Tibial nerve (tissue), 3 donors: ENCODE measurements at regions not wholly inside any gene's neighbourhood (a gene's known extent, or its start where the extent isn't known, plus 50 kb on each side); places are given as distances from the start of the nearest gene placed in this dataset.

Experiments used
- POLR2A ChIP-seq, 2 donors: fragments of 450-650 bp; IDR thresholded peaks; one replicate each; pipeline ENCODE4 v1.6.1; 2017; ENCODE audit warnings: antibody characterized with exemption in 2 of 2, mild to moderate bottlenecking in 2 of 2, moderate library complexity in 2 of 2
- TF ChIP-seq, protein P1 (sequence below), 5 experiments: fragments of 200-600 bp in 3 of 5; fragments of 450-650 bp in 2 of 5; sonication (generic) in 3 of 5; IDR thresholded peaks; one replicate each; pipeline ENCODE4 v1.5.1; 2016 to 2019; ENCODE audit warnings: antibody characterized with exemption in 5 of 5, mild to moderate bottlenecking in 3 of 5, moderate library complexity in 2 of 5

DNA sequence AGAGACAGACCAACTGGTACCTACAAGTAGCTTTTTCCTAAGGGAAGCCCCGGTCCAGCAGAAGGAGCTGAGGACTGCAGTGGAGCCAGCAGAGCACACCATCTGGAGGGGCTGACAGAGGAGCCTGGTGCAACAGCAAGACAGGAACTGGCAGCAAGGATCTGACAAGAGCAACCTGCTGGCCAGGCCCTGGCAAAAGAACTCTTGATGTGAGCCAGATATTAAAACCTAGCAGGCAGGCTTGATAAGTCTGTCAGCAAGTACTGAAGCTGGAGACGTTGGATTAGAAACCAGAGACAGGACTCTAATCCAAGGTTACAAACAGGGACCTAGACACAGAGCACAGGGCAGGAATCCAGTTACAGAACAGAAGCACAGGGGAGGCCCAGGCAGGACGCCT, 260.7 kb upstream of the MGAT5 start:
- TF ChIP-seq, protein P1, sequence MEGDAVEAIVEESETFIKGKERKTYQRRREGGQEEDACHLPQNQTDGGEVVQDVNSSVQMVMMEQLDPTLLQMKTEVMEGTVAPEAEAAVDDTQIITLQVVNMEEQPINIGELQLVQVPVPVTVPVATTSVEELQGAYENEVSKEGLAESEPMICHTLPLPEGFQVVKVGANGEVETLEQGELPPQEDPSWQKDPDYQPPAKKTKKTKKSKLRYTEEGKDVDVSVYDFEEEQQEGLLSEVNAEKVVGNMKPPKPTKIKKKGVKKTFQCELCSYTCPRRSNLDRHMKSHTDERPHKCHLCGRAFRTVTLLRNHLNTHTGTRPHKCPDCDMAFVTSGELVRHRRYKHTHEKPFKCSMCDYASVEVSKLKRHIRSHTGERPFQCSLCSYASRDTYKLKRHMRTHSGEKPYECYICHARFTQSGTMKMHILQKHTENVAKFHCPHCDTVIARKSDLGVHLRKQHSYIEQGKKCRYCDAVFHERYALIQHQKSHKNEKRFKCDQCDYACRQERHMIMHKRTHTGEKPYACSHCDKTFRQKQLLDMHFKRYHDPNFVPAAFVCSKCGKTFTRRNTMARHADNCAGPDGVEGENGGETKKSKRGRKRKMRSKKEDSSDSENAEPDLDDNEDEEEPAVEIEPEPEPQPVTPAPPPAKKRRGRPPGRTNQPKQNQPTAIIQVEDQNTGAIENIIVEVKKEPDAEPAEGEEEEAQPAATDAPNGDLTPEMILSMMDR (IDR thresholded peaks at IDR 0.05): no peak
- TF ChIP-seq POLR2A (IDR thresholded peaks at IDR 0.05): no peak
